ENCODE measurements at regions not wholly inside any gene's neighbourhood (a gene's known extent, or its start where the extent isn't known, plus 50 kb on each side); places are given as distances from the start of the nearest gene placed in this dataset.

- TF ChIP-seq CTCF (IDR thresholded peaks at IDR 0.05; ENCODE audit: low read depth, low read length), result no peak
- no peak for TF ChIP-seq POLR2A (IDR thresholded peaks at IDR 0.05; ENCODE audit: extremely low read depth, insufficient read length)
- no peak for TF ChIP-seq MAX (IDR thresholded peaks at IDR 0.05; ENCODE audit: low read depth, low read length)
- TF ChIP-seq MYC (IDR thresholded peaks at IDR 0.05; ENCODE audit: low read depth, low read length), result no peak
Observed at GRCh38 chr9:71519098-71519696, 249.1 kb downstream of the CEMIP2 start.

Data from NB4 (cell line).